HL-60 (cell line): ENCODE measurements at regions not wholly inside any gene's neighbourhood (a gene's known extent, or its start where the extent isn't known, plus 50 kb on each side); places are given as distances from the start of the nearest gene placed in this dataset.
A peak's percentile ranks its signal among the peaks of the same experiment; 100 is the strongest.

Experiments
- DNase-seq, 2 experiments: peaks; one replicate each; pipeline ENCODE4 v3.0.0-alpha.2; 2010 to 2020; ENCODE audit warnings: low read depth in 1 of 2, low spot score in 1 of 2
- H3K27ac ChIP-seq: fragments of 250-450 bp; sonication (Bioruptor Pico); replicated peaks from 2 replicates; pipeline ENCODE4 v1.5.1; 2020; ENCODE audit warnings: mild to moderate bottlenecking, moderate library complexity
- H3K27me3 ChIP-seq: fragments of 250-450 bp; sonication (Bioruptor Pico); 2 replicates; pipeline ENCODE4 v1.5.1; 2021; ENCODE audit warnings: mild to moderate bottlenecking, moderate library complexity; ENCODE audit not compliant: insufficient read depth, poor library complexity, severe bottlenecking
- H3K4me3 ChIP-seq: replicated peaks from 2 replicates; pipeline ENCODE4 v1.5.1; 2011; ENCODE audit warnings: mild to moderate bottlenecking, control low read depth, low read length; ENCODE audit not compliant: insufficient read depth
- CTCF ChIP-seq: IDR thresholded peaks from one replicate; pipeline ENCODE4 v1.5.1; 2011; ENCODE audit warnings: low read length, control low read depth, inconsistent platforms; ENCODE audit not compliant: insufficient read depth
- GABPA ChIP-seq: IDR thresholded peaks from 2 replicates; pipeline ENCODE4 v1.6.1; 2012; ENCODE audit warnings: low read depth
- POLR2AphosphoS5 ChIP-seq: IDR thresholded peaks from 2 replicates; pipeline ENCODE4 v1.6.1; 2012; ENCODE audit warnings: low read depth
- REST ChIP-seq: IDR thresholded peaks from 2 replicates; pipeline ENCODE4 v1.6.1; 2012; ENCODE audit warnings: low read depth; ENCODE audit not compliant: insufficient replicate concordance
- SPI1 ChIP-seq: IDR thresholded peaks from 2 replicates; pipeline ENCODE4 v1.6.1; 2012; ENCODE audit warnings: low read depth, mild to moderate bottlenecking, borderline replicate concordance

GRCh38 chr5:164181604-164182003, 676.2 kb downstream of the MAT2B start:
- DNase-seq = no peak
- H3K27me3 ChIP-seq = no peaks in the 10 kb centered on the region
- H3K27ac ChIP-seq = no peak overlapping the region
- peak; percentile 83 for TF ChIP-seq SPI1
- TF ChIP-seq REST = no peak
- TF ChIP-seq POLR2AphosphoS5 = no peak
- no peak overlapping the region for H3K4me3 ChIP-seq

GRCh38 chr5:164184158-164184557, 678.7 kb downstream of the MAT2B start:
- Histone ChIP-seq H3K27ac (no peak overlapping the region), H3K27me3 (no peaks in the 10 kb centered on the region), H3K4me3 (no peak overlapping the region)
- DNase-seq = no peak
- TF ChIP-seq CTCF = no peak
- TF ChIP-seq POLR2AphosphoS5 = no peak
- no peak for TF ChIP-seq GABPA
- TF ChIP-seq REST = no peak
- no peak for TF ChIP-seq SPI1

GRCh38 chr5:164185000-164185399, 679.6 kb downstream of the MAT2B start:
- Histone ChIP-seq H3K4me3 (no peak overlapping the region), H3K27ac (no peak overlapping the region), H3K27me3 (no peaks in the 10 kb centered on the region)
- no peak for DNase-seq
- TF ChIP-seq SPI1 (no peak), GABPA (no peak), POLR2AphosphoS5 (no peak), CTCF (no peak), REST (no peak)

GRCh38 chr5:164186550-164186949, 681.1 kb downstream of the MAT2B start:
- TF ChIP-seq GABPA = no peak
- TF ChIP-seq POLR2AphosphoS5 = no peak
- TF ChIP-seq SPI1 = no peak
- TF ChIP-seq CTCF = no peak
- no peak for TF ChIP-seq REST
- H3K27ac ChIP-seq = no peak overlapping the region
- DNase-seq = no peak
- H3K27me3 ChIP-seq = no peaks in the 10 kb centered on the region
- no peak overlapping the region for H3K4me3 ChIP-seq
